Medulla oblongata (tissue), 1 donor: ENCODE measurements at regions not wholly inside any gene's neighbourhood (a gene's known extent, or its start where the extent isn't known, plus 50 kb on each side); places are given as distances from the start of the nearest gene placed in this dataset.
A peak's percentile ranks its signal among the peaks of the same experiment; 100 is the strongest.
"Not testable (repeated sequence)": the region's sequence is repeated elsewhere in the genome, so short reads cannot be mapped to it uniquely, and the experiment has no call there.

Experiments
- DNase-seq: peaks from one replicate; pipeline ENCODE4 v3.0.0-alpha.2; 2015; ENCODE audit errors: extremely low spot score

- no peak for DNase-seq
Measured at GRCh38 chr13:50742353-50742752, 101.1 kb downstream of the DLEU7 start.

GRCh38 chr13:50742968-50743367 is 100.5 kb downstream of the DLEU7 start:
- DNase-seq: no peak

GRCh38 chr13:50744116-50744660 is 99.3 kb downstream of the DLEU7 start:
- no peak for DNase-seq

GRCh38 chr13:50745542-50746115 is 97.9 kb downstream of the DLEU7 start:
- DNase-seq: no peak

GRCh38 chr13:50747737-50748350 is 95.6 kb downstream of the DLEU7 start:
- no peak for DNase-seq

GRCh38 chr13:50753221-50753620 is 90.3 kb downstream of the DLEU7 start:
- not testable (repeated sequence) for DNase-seq

- not testable (repeated sequence) for DNase-seq
Measured at GRCh38 chr13:50755862-50756685, 87.4 kb downstream of the DLEU7 start.

- no peak for DNase-seq
Measured at GRCh38 chr13:50757008-50757407, 86.5 kb downstream of the DLEU7 start.

- no peak for DNase-seq
Measured at GRCh38 chr13:50758796-50759195, 84.7 kb downstream of the DLEU7 start.

GRCh38 chr13:50760751-50761150 is 82.7 kb downstream of the DLEU7 start:
- no peak for DNase-seq

GRCh38 chr13:50761406-50761805 is 82.1 kb downstream of the DLEU7 start:
- DNase-seq: no peak

- peak; percentile 13 for DNase-seq
Measured at GRCh38 chr13:50762969-50763567, 80.4 kb downstream of the DLEU7 start.

- DNase-seq: peak; percentile 17
Measured at GRCh38 chr13:50766013-50766412, 77.5 kb downstream of the DLEU7 start.

- no peak for DNase-seq
Measured at GRCh38 chr13:50766695-50767094, 76.8 kb downstream of the DLEU7 start.

- DNase-seq: not testable (repeated sequence)
Measured at GRCh38 chr13:50772881-50773280, 70.6 kb downstream of the DLEU7 start.
